ENCODE measurements at regions not wholly inside any gene's neighbourhood (a gene's known extent, or its start where the extent isn't known, plus 50 kb on each side); places are given as distances from the start of the nearest gene placed in this dataset.

DNA sequence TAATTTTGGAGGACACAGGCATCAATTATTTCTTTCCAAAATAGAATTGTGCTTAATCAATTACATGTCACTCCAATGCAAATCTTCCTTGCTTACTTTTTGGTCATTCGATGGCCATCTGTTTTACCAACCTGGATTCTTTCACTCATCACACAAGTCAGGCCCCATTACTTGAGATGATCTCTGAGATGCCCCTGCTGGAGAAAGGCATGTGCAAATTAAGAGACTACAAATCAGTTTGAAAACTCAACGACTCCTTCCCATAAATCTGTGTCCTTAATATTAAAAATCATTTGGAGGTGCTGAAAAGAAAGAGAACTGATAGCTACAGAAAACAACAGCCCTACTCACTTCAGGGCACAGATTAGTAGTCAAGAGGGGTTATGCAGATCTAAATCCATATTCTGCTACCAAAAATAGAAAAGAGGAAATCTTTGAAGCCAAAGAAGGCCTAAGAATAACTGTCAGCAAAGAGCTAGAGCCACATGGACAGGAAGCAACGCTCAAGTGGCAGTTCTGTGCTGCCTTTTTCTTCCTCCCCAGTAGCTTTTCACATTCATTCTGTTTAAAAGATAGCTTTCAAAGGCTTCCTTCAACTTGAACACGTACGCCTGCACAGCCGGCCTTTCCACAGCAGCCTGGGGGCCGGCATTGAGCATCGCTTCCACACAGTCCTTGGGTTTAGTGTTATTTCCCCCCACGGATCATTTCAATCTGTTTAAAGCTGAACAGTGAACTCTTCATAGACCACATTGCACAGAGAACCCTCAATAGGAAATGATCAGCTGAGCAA lies 79.3 kb upstream of the MAP3K1 start:
- TF ChIP-seq CTCF (IDR thresholded peaks at IDR 0.05) (no peak), ZFX (IDR thresholded peaks at IDR 0.05; ENCODE audit: borderline replicate concordance) (no peak)
